Gastrocnemius medialis (tissue), 4 donors: ENCODE measurements at regions not wholly inside any gene's neighbourhood (a gene's known extent, or its start where the extent isn't known, plus 50 kb on each side); places are given as distances from the start of the nearest gene placed in this dataset.

Experiments
- ATAC-seq, 2 donors: fragments of 150-250 bp; one replicate each; pipeline ENCODE4 v1.9.1; 2016
- DNase-seq, 2 donors: peaks; one replicate each; pipeline ENCODE4 v3.0.0-alpha.2; 2019
- H3K27ac ChIP-seq, 4 donors: fragments of 200-600 bp; sonication (generic); 1 replicate in 1 of 4; 2 replicates in 3 of 4; pipeline ENCODE4 v1.5.1; 2016 to 2018; ENCODE audit warnings: mild to moderate bottlenecking in 2 of 4, moderate library complexity in 1 of 4
- H3K27me3 ChIP-seq, 3 donors: fragments of 200-600 bp; sonication (generic) in 2 of 3; 1 replicate in 1 of 3; 2 replicates in 2 of 3; pipeline versions ENCODE4 v1.5.1 to v1.6.0; 2016 to 2019; ENCODE audit warnings: mild to moderate bottlenecking in 1 of 3, moderate library complexity in 1 of 3
- H3K36me3 ChIP-seq, 2 donors: fragments of 200-600 bp; sonication (generic) in 1 of 2; one replicate each; pipeline ENCODE4 v1.5.1; 2017 to 2018
- H3K4me1 ChIP-seq, 2 donors: fragments of 200-600 bp; sonication (generic) in 1 of 2; one replicate each; pipeline ENCODE4 v1.5.1; 2016 to 2017; ENCODE audit warnings: mild to moderate bottlenecking in 2 of 2
- H3K4me3 ChIP-seq, 4 donors: fragments of 200-600 bp; sonication (generic) in 3 of 4; 1 replicate in 1 of 4; 2 replicates in 3 of 4; pipeline ENCODE4 v1.5.1; 2016 to 2019; ENCODE audit warnings: mild to moderate bottlenecking in 2 of 4
- H3K9me3 ChIP-seq, 3 donors: fragments of 200-600 bp; sonication (generic) in 2 of 3; 1 replicate in 1 of 3; 2 replicates in 2 of 3; pipeline ENCODE4 v1.5.1; 2016 to 2019
- CTCF ChIP-seq, 5 experiments: fragments of 450-650 bp in 3 of 5; fragments of 200-600 bp in 2 of 5; sonication (generic) in 2 of 5; IDR thresholded peaks in 4 of 5; conservative IDR thresholded peaks in 1 of 5; 1 replicate in 4 of 5; 2 replicates in 1 of 5; pipeline ENCODE4 v1.5.1; 2016 to 2019; ENCODE audit warnings: antibody characterized with exemption in 5 of 5, mild to moderate bottlenecking in 3 of 5, moderate library complexity in 3 of 5
- POLR2A ChIP-seq, 2 donors: fragments of 450-650 bp; IDR thresholded peaks; one replicate each; pipeline ENCODE4 v1.6.1; 2017; ENCODE audit warnings: antibody characterized with exemption in 2 of 2, mild to moderate bottlenecking in 2 of 2, moderate library complexity in 2 of 2
- in situ Hi-C, 4 donors: fragments of 200-750 bp; cut with MboI; loops; one replicate each; pipeline versions ENCODE4 v1.15.0 to v1.8.0; 2017; ENCODE audit warnings: low sequenced_read_pairs in 4 of 4
- intact Hi-C: fragments of 100-400 bp; cut with DNase I; formaldehyde crosslinking; loops from one replicate; pipeline ENCODE4 v1.15.1; 2023; ENCODE audit warnings: low total_unique reads

- DNase-seq (no peak), ATAC-seq (no peak)
- no peaks in the 10 kb centered on the region for H3K4me1 ChIP-seq
- H3K27me3 ChIP-seq, result no peaks in the 10 kb centered on the region
- no peaks in the 10 kb centered on the region for H3K9me3 ChIP-seq
- in situ Hi-C loops, result no loop called here
- no peak overlapping the region for H3K4me3 ChIP-seq
- TF ChIP-seq CTCF (IDR thresholded peaks at IDR 0.05 in 4 of 5, conservative IDR thresholded peaks at IDR 0.05 in 1 of 5) (no peak), POLR2A (IDR thresholded peaks at IDR 0.05) (no peak)
- H3K36me3 ChIP-seq, result no peaks in the 10 kb centered on the region
- intact Hi-C loops, result no loop called here
- H3K27ac ChIP-seq, result no peak overlapping the region
Observed at GRCh38 chr5:119789406-119790117, 160.2 kb downstream of the FAM170A start.

- in situ Hi-C loops (no loop called here), intact Hi-C loops (no loop called here)
- no peaks in the 10 kb centered on the region for H3K9me3 ChIP-seq
- no peak overlapping the region for H3K4me3 ChIP-seq
- no peaks in the 10 kb centered on the region for H3K36me3 ChIP-seq
- no peaks in the 10 kb centered on the region for H3K27me3 ChIP-seq
- no peaks in the 10 kb centered on the region for H3K4me1 ChIP-seq
- TF ChIP-seq CTCF (IDR thresholded peaks at IDR 0.05 in 4 of 5, conservative IDR thresholded peaks at IDR 0.05 in 1 of 5) (no peak), POLR2A (IDR thresholded peaks at IDR 0.05) (no peak)
- ATAC-seq, result no peak
- H3K27ac ChIP-seq, result no peak overlapping the region
- no peak for DNase-seq
Observed at GRCh38 chr5:119792161-119792799, 162.9 kb downstream of the FAM170A start.

GRCh38 chr5:119795768-119796167 lies 166.4 kb downstream of the FAM170A start:
- in situ Hi-C loops, result no loop called here
- H3K4me3 ChIP-seq, result no peak overlapping the region
- ATAC-seq (no peak), DNase-seq (no peak)
- TF ChIP-seq POLR2A (IDR thresholded peaks at IDR 0.05) (no peak), CTCF (IDR thresholded peaks at IDR 0.05 in 4 of 5, conservative IDR thresholded peaks at IDR 0.05 in 1 of 5) (no peak)
- no peaks in the 10 kb centered on the region for H3K4me1 ChIP-seq
- H3K27ac ChIP-seq, result no peak overlapping the region
- H3K9me3 ChIP-seq, result no peaks in the 10 kb centered on the region
- no peaks in the 10 kb centered on the region for H3K36me3 ChIP-seq
- intact Hi-C loops, result no loop called here
- H3K27me3 ChIP-seq, result no peaks in the 10 kb centered on the region

GRCh38 chr5:119801570-119801969 lies 172.2 kb downstream of the FAM170A start:
- H3K4me1 ChIP-seq, result no peaks in the 10 kb centered on the region
- in situ Hi-C loops (no loop called here), intact Hi-C loops (no loop called here)
- H3K36me3 ChIP-seq, result no peaks in the 10 kb centered on the region
- H3K9me3 ChIP-seq, result no peaks in the 10 kb centered on the region
- no peak for TF ChIP-seq CTCF (IDR thresholded peaks at IDR 0.05 in 4 of 5, conservative IDR thresholded peaks at IDR 0.05 in 1 of 5)
- no peak for TF ChIP-seq POLR2A (IDR thresholded peaks at IDR 0.05)
- H3K4me3 ChIP-seq, result no peak overlapping the region
- no peak for DNase-seq
- H3K27me3 ChIP-seq, result no peaks in the 10 kb centered on the region
- no peak overlapping the region for H3K27ac ChIP-seq
- no peak for ATAC-seq
